ENCODE measurements at regions not wholly inside any gene's neighbourhood (a gene's known extent, or its start where the extent isn't known, plus 50 kb on each side); places are given as distances from the start of the nearest gene placed in this dataset.

GRCh38 chr5:85533341-85534047 is 1084.2 kb upstream of the COX7C start:
- Histone ChIP-seq H3K9me3 (ENCODE audit: low read depth, low read length) (no peaks in the 10 kb centered on the region), H4K20me1 (ENCODE audit: insufficient read depth, low read length) (no peaks in the 10 kb centered on the region), H3K36me3 (ENCODE audit: insufficient read depth, low read length) (no peaks in the 10 kb centered on the region), H2AFZ (ENCODE audit: low read length) (no peak overlapping the region), H3K27me3 (ENCODE audit: insufficient read depth, low read length) (no peaks in the 10 kb centered on the region), H3K4me2 (ENCODE audit: insufficient read depth, low read length) (no peak overlapping the region), H3K79me2 (ENCODE audit: insufficient read depth, low read length) (no peaks in the 10 kb centered on the region), H3K27ac (ENCODE audit: low read depth, low read length) (no peak overlapping the region), H3K4me3 (ENCODE audit: insufficient read depth, low read length) (no peak overlapping the region), H3K4me1 (ENCODE audit: insufficient read depth, low read length) (no peaks in the 10 kb centered on the region)
- no peak for DNase-seq (ENCODE audit: insufficient read length, low spot score, missing footprints)
- TF ChIP-seq CTCF (IDR thresholded peaks at IDR 0.05; ENCODE audit: extremely low read depth, low read depth, low read length): no peak

GRCh38 chr5:85538362-85538761 is 1079.4 kb upstream of the COX7C start:
- Histone ChIP-seq H3K9me3 (ENCODE audit: low read depth, low read length) (no peaks in the 10 kb centered on the region), H3K27me3 (ENCODE audit: insufficient read depth, low read length) (no peaks in the 10 kb centered on the region), H3K27ac (ENCODE audit: low read depth, low read length) (no peak overlapping the region), H3K4me1 (ENCODE audit: insufficient read depth, low read length) (no peaks in the 10 kb centered on the region), H4K20me1 (ENCODE audit: insufficient read depth, low read length) (no peaks in the 10 kb centered on the region), H3K36me3 (ENCODE audit: insufficient read depth, low read length) (no peaks in the 10 kb centered on the region), H3K79me2 (ENCODE audit: insufficient read depth, low read length) (no peaks in the 10 kb centered on the region), H2AFZ (ENCODE audit: low read length) (no peak overlapping the region), H3K4me2 (ENCODE audit: insufficient read depth, low read length) (no peak overlapping the region), H3K4me3 (ENCODE audit: insufficient read depth, low read length) (no peak overlapping the region)
- DNase-seq (ENCODE audit: insufficient read length, low spot score, missing footprints): no peak
- TF ChIP-seq CTCF (IDR thresholded peaks at IDR 0.05; ENCODE audit: extremely low read depth, low read depth, low read length): no peak

- DNase-seq (ENCODE audit: insufficient read length, low spot score, missing footprints): no peak
- H3K27me3 ChIP-seq (ENCODE audit: insufficient read depth, low read length): no peaks in the 10 kb centered on the region
- H3K79me2 ChIP-seq (ENCODE audit: insufficient read depth, low read length): no peaks in the 10 kb centered on the region
- H3K27ac ChIP-seq (ENCODE audit: low read depth, low read length): no peak overlapping the region
- no peaks in the 10 kb centered on the region for H4K20me1 ChIP-seq (ENCODE audit: insufficient read depth, low read length)
- no peak overlapping the region for H2AFZ ChIP-seq (ENCODE audit: low read length)
- no peaks in the 10 kb centered on the region for H3K36me3 ChIP-seq (ENCODE audit: insufficient read depth, low read length)
- H3K4me3 ChIP-seq (ENCODE audit: insufficient read depth, low read length): no peak overlapping the region
- no peaks in the 10 kb centered on the region for H3K4me1 ChIP-seq (ENCODE audit: insufficient read depth, low read length)
- peaks cover 7% of the 10 kb centered on the region for H3K9me3 ChIP-seq (ENCODE audit: low read depth, low read length)
- no peak for TF ChIP-seq CTCF (IDR thresholded peaks at IDR 0.05; ENCODE audit: extremely low read depth, low read depth, low read length)
- no peak overlapping the region for H3K4me2 ChIP-seq (ENCODE audit: insufficient read depth, low read length)
Observed at GRCh38 chr5:85545129-85545528, 1072.6 kb upstream of the COX7C start.

- Histone ChIP-seq H3K4me2 (ENCODE audit: insufficient read depth, low read length) (no peak overlapping the region), H2AFZ (ENCODE audit: low read length) (no peak overlapping the region), H3K4me1 (ENCODE audit: insufficient read depth, low read length) (no peaks in the 10 kb centered on the region), H3K27ac (ENCODE audit: low read depth, low read length) (no peak overlapping the region), H4K20me1 (ENCODE audit: insufficient read depth, low read length) (no peaks in the 10 kb centered on the region), H3K9me3 (ENCODE audit: low read depth, low read length) (peaks cover 7% of the 10 kb centered on the region), H3K27me3 (ENCODE audit: insufficient read depth, low read length) (no peaks in the 10 kb centered on the region), H3K79me2 (ENCODE audit: insufficient read depth, low read length) (no peaks in the 10 kb centered on the region), H3K4me3 (ENCODE audit: insufficient read depth, low read length) (no peak overlapping the region), H3K36me3 (ENCODE audit: insufficient read depth, low read length) (no peaks in the 10 kb centered on the region)
- TF ChIP-seq CTCF (IDR thresholded peaks at IDR 0.05; ENCODE audit: extremely low read depth, low read depth, low read length): no peak
- no peak for DNase-seq (ENCODE audit: insufficient read length, low spot score, missing footprints)
Observed at GRCh38 chr5:85549229-85549628, 1068.5 kb upstream of the COX7C start.
